Uterus (tissue), 3 donors: ENCODE measurements at regions not wholly inside any gene's neighbourhood (a gene's known extent, or its start where the extent isn't known, plus 50 kb on each side); places are given as distances from the start of the nearest gene placed in this dataset.

Experiments used
- DNase-seq, 2 donors: peaks; one replicate each; pipeline ENCODE4 v3.0.0-alpha.2; 2019 to 2020
- H3K27ac ChIP-seq, 2 donors: fragments of 200-600 bp; sonication (generic); 1 replicate in 1 of 2; 2 replicates in 1 of 2; pipeline ENCODE4 v1.5.1; 2016 to 2018
- H3K27me3 ChIP-seq, 2 donors: fragments of 200-600 bp; sonication (generic); one replicate each; pipeline ENCODE4 v1.5.1; 2018 to 2019; ENCODE audit warnings: control low read depth in 1 of 2
- H3K36me3 ChIP-seq, 2 donors: fragments of 200-600 bp; sonication (generic); one replicate each; pipeline ENCODE4 v1.5.1; 2019; ENCODE audit warnings: control low read depth in 1 of 2
- H3K4me1 ChIP-seq, 2 donors: fragments of 200-600 bp; sonication (generic); one replicate each; pipeline ENCODE4 v1.5.1; 2018 to 2019; ENCODE audit warnings: control low read depth in 1 of 2
- H3K4me3 ChIP-seq, 2 donors: fragments of 200-600 bp; sonication (generic); 1 replicate in 1 of 2; 2 replicates in 1 of 2; pipeline ENCODE4 v1.5.1; 2018 to 2019; ENCODE audit warnings: mild to moderate bottlenecking in 1 of 2
- H3K9me3 ChIP-seq, 2 donors: fragments of 200-600 bp; sonication (generic); one replicate each; pipeline ENCODE4 v1.5.1; 2019; ENCODE audit warnings: control low read depth in 1 of 2
- CTCF ChIP-seq, 4 experiments: fragments of 200-600 bp in 2 of 4; fragments of 450-650 bp in 2 of 4; sonication (generic) in 2 of 4; IDR thresholded peaks; one replicate each; pipeline ENCODE4 v1.5.1; 2016 to 2019; ENCODE audit warnings: antibody characterized with exemption in 4 of 4, mild to moderate bottlenecking in 2 of 4, moderate library complexity in 1 of 4
- POLR2A ChIP-seq, 2 donors: fragments of 450-650 bp; IDR thresholded peaks; one replicate each; pipeline ENCODE4 v1.6.1; 2016; ENCODE audit warnings: antibody characterized with exemption in 2 of 2, mild to moderate bottlenecking in 1 of 2, moderate library complexity in 1 of 2
- intact Hi-C: fragments of 100-400 bp; cut with DNase I; formaldehyde crosslinking; loops from one replicate; pipeline ENCODE4 v1.15.1; 2023; ENCODE audit warnings: low total_unique reads
- donor health status: DM: yes; HTN: yes; CAD: no.

- DNase-seq, result no peak
- H3K4me1 ChIP-seq, result no peaks in the 10 kb centered on the region
- H3K27ac ChIP-seq, result no peak overlapping the region
- H3K27me3 ChIP-seq, result no peaks in the 10 kb centered on the region
- no peak overlapping the region for H3K4me3 ChIP-seq
- TF ChIP-seq CTCF (IDR thresholded peaks at IDR 0.05) (no peak), POLR2A (IDR thresholded peaks at IDR 0.05) (no peak)
- intact Hi-C loops, result no loop called here
- H3K9me3 ChIP-seq, result no peaks in the 10 kb centered on the region
- H3K36me3 ChIP-seq, result no peaks in the 10 kb centered on the region
Observed at GRCh38 chr2:122530814-122531213, 775.4 kb downstream of the TSN start.

- intact Hi-C loops, result no loop called here
- Histone ChIP-seq H3K4me3 (no peak overlapping the region), H3K27ac (no peak overlapping the region), H3K4me1 (no peaks in the 10 kb centered on the region), H3K27me3 (no peaks in the 10 kb centered on the region), H3K36me3 (no peaks in the 10 kb centered on the region), H3K9me3 (no peaks in the 10 kb centered on the region)
- DNase-seq, result no peak
- no peak for TF ChIP-seq CTCF (IDR thresholded peaks at IDR 0.05)
- no peak for TF ChIP-seq POLR2A (IDR thresholded peaks at IDR 0.05)
Observed at GRCh38 chr2:122531290-122532071, 776.0 kb downstream of the TSN start.

GRCh38 chr2:122532072-122532344 is 776.6 kb downstream of the TSN start:
- intact Hi-C loops, result no loop called here
- TF ChIP-seq CTCF (IDR thresholded peaks at IDR 0.05), result no peak
- no peak for TF ChIP-seq POLR2A (IDR thresholded peaks at IDR 0.05)

GRCh38 chr2:122532481-122532880 is 777.0 kb downstream of the TSN start:
- Histone ChIP-seq H3K9me3 (no peaks in the 10 kb centered on the region), H3K27me3 (no peaks in the 10 kb centered on the region), H3K36me3 (no peaks in the 10 kb centered on the region), H3K27ac (no peak overlapping the region), H3K4me3 (no peak overlapping the region), H3K4me1 (no peaks in the 10 kb centered on the region)
- no peak for TF ChIP-seq POLR2A (IDR thresholded peaks at IDR 0.05)
- TF ChIP-seq CTCF (IDR thresholded peaks at IDR 0.05), result no peak
- intact Hi-C loops, result no loop called here
- no peak for DNase-seq

More at GRCh38 chr2:122532072-122532344, 776.6 kb downstream of the TSN start:
- H3K27me3 ChIP-seq, result no peaks in the 10 kb centered on the region
- H3K9me3 ChIP-seq, result no peaks in the 10 kb centered on the region
- H3K36me3 ChIP-seq, result no peaks in the 10 kb centered on the region
- H3K4me3 ChIP-seq, result no peak overlapping the region
- DNase-seq, result no peak
- no peak overlapping the region for H3K27ac ChIP-seq
- no peaks in the 10 kb centered on the region for H3K4me1 ChIP-seq

- H3K27me3 ChIP-seq, result no peaks in the 10 kb centered on the region
- H3K36me3 ChIP-seq, result no peaks in the 10 kb centered on the region
- no peak overlapping the region for H3K27ac ChIP-seq
- no peaks in the 10 kb centered on the region for H3K9me3 ChIP-seq
- TF ChIP-seq CTCF (IDR thresholded peaks at IDR 0.05), result no peak
- no peak for TF ChIP-seq POLR2A (IDR thresholded peaks at IDR 0.05)
- no peaks in the 10 kb centered on the region for H3K4me1 ChIP-seq
- intact Hi-C loops, result no loop called here
- no peak overlapping the region for H3K4me3 ChIP-seq
- no peak for DNase-seq
Observed at GRCh38 chr2:122535960-122536505, 780.6 kb downstream of the TSN start.
